Esophagus squamous epithelium (tissue), 5 donors: ENCODE measurements at regions not wholly inside any gene's neighbourhood (a gene's known extent, or its start where the extent isn't known, plus 50 kb on each side); places are given as distances from the start of the nearest gene placed in this dataset.
"Not testable (repeated sequence)": the region's sequence is repeated elsewhere in the genome, so short reads cannot be mapped to it uniquely, and the experiment has no call there.

Experiments used
- DNase-seq: peaks from one replicate; lab custom pipeline; 2025; lab: John Stamatoyannopoulos, UW
- H3K27ac ChIP-seq, 4 donors: fragments of 200-600 bp; sonication (generic); one replicate each; pipeline ENCODE4 v1.5.1; 2016 to 2019; ENCODE audit warnings: mild to moderate bottlenecking in 1 of 4
- H3K27me3 ChIP-seq, 4 donors: fragments of 200-600 bp; sonication (generic); 1 replicate in 3 of 4; 2 replicates in 1 of 4; pipeline versions ENCODE4 v1.5.1 to v1.6.0; 2017 to 2021; ENCODE audit warnings: antibody characterized with exemption in 1 of 4
- H3K36me3 ChIP-seq, 3 donors: fragments of 200-600 bp; sonication (generic); one replicate each; pipeline ENCODE4 v1.5.1; 2016 to 2019
- H3K4me1 ChIP-seq, 3 donors: fragments of 200-600 bp; sonication (generic); one replicate each; pipeline ENCODE4 v1.5.1; 2017 to 2019
- H3K4me3 ChIP-seq, 4 donors: fragments of 200-600 bp; sonication (generic); 1 replicate in 3 of 4; 2 replicates in 1 of 4; pipeline ENCODE4 v1.5.1; 2016 to 2019; ENCODE audit warnings: mild to moderate bottlenecking in 2 of 4, moderate library complexity in 1 of 4
- H3K9me3 ChIP-seq, 3 donors: fragments of 200-600 bp; sonication (generic); one replicate each; pipeline ENCODE4 v1.5.1; 2016 to 2019
- CTCF ChIP-seq, 6 experiments: fragments of 450-650 bp in 4 of 6; fragments of 200-600 bp in 2 of 6; sonication (generic) in 2 of 6; IDR thresholded peaks; one replicate each; pipeline ENCODE4 v1.5.1; 2016 to 2019; ENCODE audit warnings: antibody characterized with exemption in 6 of 6, mild to moderate bottlenecking in 4 of 6, moderate library complexity in 4 of 6
- POLR2A ChIP-seq, 4 donors: fragments of 450-650 bp; IDR thresholded peaks; one replicate each; pipeline ENCODE4 v1.6.1; 2017; ENCODE audit warnings: antibody characterized with exemption in 4 of 4, mild to moderate bottlenecking in 4 of 4, moderate library complexity in 3 of 4
- WGBS, 2 donors: methylation state at CpG; one replicate each; pipeline ENCODE4 v1.1.5; 2018; 5-methylcytosine and 5-hydroxymethylcytosine counted together
- intact Hi-C: fragments of 100-400 bp; cut with DNase I; formaldehyde crosslinking; loops from one replicate; pipeline ENCODE4 v1.15.0; 2022
- donor health status: DM: yes; HTN: yes; CAD: no.

DNA sequence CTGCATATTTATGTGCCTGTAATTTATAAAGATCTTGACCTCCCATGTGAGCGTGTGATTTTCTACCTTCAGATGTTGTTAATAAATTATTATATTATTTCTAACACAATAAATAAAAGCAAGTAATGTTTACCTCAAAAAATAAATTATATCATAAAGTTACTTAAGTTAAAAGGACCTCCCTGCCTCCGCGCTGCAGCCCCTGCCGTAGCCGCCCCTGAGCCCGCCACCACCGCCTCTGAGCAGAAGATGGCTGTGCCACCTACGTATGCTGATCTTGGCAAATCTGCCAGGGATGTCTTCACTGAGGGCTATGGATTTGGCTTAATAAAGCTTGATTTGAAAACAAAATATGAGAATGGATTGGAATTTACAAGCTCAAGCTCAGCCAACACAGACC lies 119.6 kb upstream of the BRWD3 start:
- intact Hi-C loops, result no loop called here
- Histone ChIP-seq H3K4me1 (no peaks in the 10 kb centered on the region), H3K27ac (no peak overlapping the region), H3K9me3 (no peaks in the 10 kb centered on the region), H3K27me3 (no peaks in the 10 kb centered on the region), H3K4me3 (no peak overlapping the region), H3K36me3 (no peaks in the 10 kb centered on the region)
- TF ChIP-seq CTCF (IDR thresholded peaks at IDR 0.05) (no peak), POLR2A (IDR thresholded peaks at IDR 0.05) (no peak)
- 75 to 85% methylated on average over 8 of the region's 8 CpGs for WGBS, 2 donors
- no peak for DNase-seq

- no peaks in the 10 kb centered on the region for H3K9me3 ChIP-seq
- intact Hi-C loops, result no loop called here
- WGBS, 2 donors, result 48 to 83% methylated on average over 1 of the region's 1 CpG
- no peaks in the 10 kb centered on the region for H3K27me3 ChIP-seq
- TF ChIP-seq POLR2A (IDR thresholded peaks at IDR 0.05), result no peak
- no peak for TF ChIP-seq CTCF (IDR thresholded peaks at IDR 0.05)
- no peaks in the 10 kb centered on the region for H3K36me3 ChIP-seq
- H3K4me1 ChIP-seq, result no peaks in the 10 kb centered on the region
- H3K27ac ChIP-seq, result no peak overlapping the region
- H3K4me3 ChIP-seq, result no peak overlapping the region
- DNase-seq, result no peak
These were observed 108.2 kb upstream of the BRWD3 start for GRCh38 chrX:80917919-80918318.

- H3K27ac ChIP-seq, H3K36me3 ChIP-seq, intact Hi-C loops, H3K27me3 ChIP-seq, DNase-seq, H3K4me1 ChIP-seq, H3K9me3 ChIP-seq, H3K4me3 ChIP-seq: not testable (repeated sequence)
- 70 to 92% methylated on average over 1 to 2 of the region's 2 CpGs for whole genome bisulfite sequencing, 2 donors
These were observed 102.7 kb upstream of the BRWD3 start for GRCh38 chrX:80912351-80912750.

GRCh38 chrX:80879916-80880315 lies 70.2 kb upstream of the BRWD3 start:
- Histone ChIP-seq H3K27ac (no peak overlapping the region), H3K27me3 (no peaks in the 10 kb centered on the region), H3K9me3 (no peaks in the 10 kb centered on the region), H3K4me1 (no peaks in the 10 kb centered on the region), H3K4me3 (no peak overlapping the region), H3K36me3 (no peaks in the 10 kb centered on the region)
- TF ChIP-seq CTCF (IDR thresholded peaks at IDR 0.05) (no peak), POLR2A (IDR thresholded peaks at IDR 0.05) (no peak)
- 13% methylated on average over 1 of the region's 1 CpG; no CpG with 5 or more reads in 1 of the 2 donors for WGBS, 2 donors
- no peak for DNase-seq
- intact Hi-C loops, result no loop called here

DNA sequence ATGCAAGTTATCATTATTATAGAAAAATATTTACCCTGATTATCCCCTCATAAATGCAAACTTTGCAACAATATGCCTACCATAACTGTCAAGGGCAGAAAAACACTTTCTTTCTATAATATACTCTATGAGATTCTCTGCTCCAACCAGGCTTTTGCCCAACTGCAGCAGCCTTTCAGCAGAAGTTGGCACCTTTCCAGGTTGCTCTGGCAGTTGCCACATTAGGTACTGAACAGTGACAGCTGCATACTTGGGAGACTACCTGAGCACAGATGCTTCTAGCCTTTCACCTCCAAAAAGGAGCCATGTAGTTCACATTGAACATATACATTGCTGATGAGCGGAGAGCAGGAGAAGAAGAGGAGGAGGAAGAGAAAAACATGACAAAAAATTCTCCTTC lies 69.5 kb upstream of the BRWD3 start:
- 75 to 91% methylated on average over 1 of the region's 1 CpG for WGBS, 2 donors
- TF ChIP-seq POLR2A (IDR thresholded peaks at IDR 0.05) (no peak), CTCF (IDR thresholded peaks at IDR 0.05) (no peak)

GRCh38 chrX:80876877-80877276 lies 67.2 kb upstream of the BRWD3 start:
- H3K9me3 ChIP-seq, result no peaks in the 10 kb centered on the region
- H3K27ac ChIP-seq, result no peak overlapping the region
- intact Hi-C loops, result no loop called here
- TF ChIP-seq CTCF (IDR thresholded peaks at IDR 0.05) (peak in 4 of 6 experiments; percentile 17 to 41 (median 29)), POLR2A (IDR thresholded peaks at IDR 0.05) (no peak)
- no peaks in the 10 kb centered on the region for H3K27me3 ChIP-seq
- H3K4me1 ChIP-seq, result no peaks in the 10 kb centered on the region
- H3K36me3 ChIP-seq, result no peaks in the 10 kb centered on the region
- no peak for DNase-seq
- H3K4me3 ChIP-seq, result no peak overlapping the region

More for the DNA sequence above, 69.5 kb upstream of the BRWD3 start:
- Histone ChIP-seq H3K36me3 (no peaks in the 10 kb centered on the region), H3K4me3 (no peak overlapping the region), H3K27me3 (no peaks in the 10 kb centered on the region), H3K27ac (no peak overlapping the region), H3K9me3 (no peaks in the 10 kb centered on the region), H3K4me1 (no peaks in the 10 kb centered on the region)
- DNase-seq, result no peak
- intact Hi-C loops, result no loop called here
